Breast epithelium (tissue), 3 donors: ENCODE measurements at regions not wholly inside any gene's neighbourhood (a gene's known extent, or its start where the extent isn't known, plus 50 kb on each side); places are given as distances from the start of the nearest gene placed in this dataset.

Experiments
- POLR2A ChIP-seq: fragments of 450-650 bp; IDR thresholded peaks from one replicate; pipeline ENCODE4 v1.6.1; 2016; ENCODE audit warnings: antibody characterized with exemption, mild to moderate bottlenecking, moderate library complexity
- TF ChIP-seq, protein P1 (sequence below), 3 donors: fragments of 450-650 bp; IDR thresholded peaks; one replicate each; pipeline ENCODE4 v1.5.1; 2016 to 2017; ENCODE audit warnings: antibody characterized with exemption in 3 of 3, mild to moderate bottlenecking in 3 of 3, moderate library complexity in 3 of 3

GRCh38 chr19:46925548-46925950 lies 64.8 kb downstream of the ARHGAP35 start:
- no peak for TF ChIP-seq POLR2A
- TF ChIP-seq, protein P1, sequence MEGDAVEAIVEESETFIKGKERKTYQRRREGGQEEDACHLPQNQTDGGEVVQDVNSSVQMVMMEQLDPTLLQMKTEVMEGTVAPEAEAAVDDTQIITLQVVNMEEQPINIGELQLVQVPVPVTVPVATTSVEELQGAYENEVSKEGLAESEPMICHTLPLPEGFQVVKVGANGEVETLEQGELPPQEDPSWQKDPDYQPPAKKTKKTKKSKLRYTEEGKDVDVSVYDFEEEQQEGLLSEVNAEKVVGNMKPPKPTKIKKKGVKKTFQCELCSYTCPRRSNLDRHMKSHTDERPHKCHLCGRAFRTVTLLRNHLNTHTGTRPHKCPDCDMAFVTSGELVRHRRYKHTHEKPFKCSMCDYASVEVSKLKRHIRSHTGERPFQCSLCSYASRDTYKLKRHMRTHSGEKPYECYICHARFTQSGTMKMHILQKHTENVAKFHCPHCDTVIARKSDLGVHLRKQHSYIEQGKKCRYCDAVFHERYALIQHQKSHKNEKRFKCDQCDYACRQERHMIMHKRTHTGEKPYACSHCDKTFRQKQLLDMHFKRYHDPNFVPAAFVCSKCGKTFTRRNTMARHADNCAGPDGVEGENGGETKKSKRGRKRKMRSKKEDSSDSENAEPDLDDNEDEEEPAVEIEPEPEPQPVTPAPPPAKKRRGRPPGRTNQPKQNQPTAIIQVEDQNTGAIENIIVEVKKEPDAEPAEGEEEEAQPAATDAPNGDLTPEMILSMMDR (IDR thresholded peaks at IDR 0.05), result no peak
